ENCODE measurements at regions not wholly inside any gene's neighbourhood (a gene's known extent, or its start where the extent isn't known, plus 50 kb on each side); places are given as distances from the start of the nearest gene placed in this dataset.

DNA sequence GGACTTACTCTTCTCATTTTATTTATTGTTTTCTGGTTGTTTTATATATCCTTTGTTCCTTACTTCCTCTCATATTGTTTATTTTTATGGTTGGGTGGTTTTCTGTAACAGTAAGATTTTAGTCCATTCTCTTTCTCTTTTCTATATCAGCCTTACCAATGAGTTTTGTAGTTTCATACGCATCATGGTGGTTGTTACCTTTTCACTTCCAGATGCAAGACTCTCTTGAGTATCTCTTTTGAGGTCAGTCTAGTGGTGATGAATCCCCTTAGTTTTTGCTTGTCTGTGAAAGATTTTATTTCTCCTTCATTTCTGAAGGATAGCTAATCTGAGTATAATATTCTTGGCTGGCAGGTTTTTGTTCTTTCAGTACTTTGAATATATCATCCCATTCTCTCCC, 57.1 kb upstream of the MFGE8 start:
- TF ChIP-seq FOSL2 (CRISPR knock-in tag; IDR thresholded peaks at IDR 0.05) (no peak), FOXA1 (IDR thresholded peaks at IDR 0.05) (no peak), FOXA1 (CRISPR knock-in tag; IDR thresholded peaks at IDR 0.05) (no peak)
